Osteoblast (primary cell): ENCODE measurements at regions not wholly inside any gene's neighbourhood (a gene's known extent, or its start where the extent isn't known, plus 50 kb on each side); places are given as distances from the start of the nearest gene placed in this dataset.

ENCODE experiments used
- DNase-seq: peaks from one replicate; pipeline ENCODE4 v3.0.0; 2011; ENCODE audit warnings: low spot score, mixed read lengths; ENCODE audit not compliant: insufficient read length; ENCODE audit errors: missing footprints
- H2AFZ ChIP-seq: 2 replicates; pipeline ENCODE4 v1.6.0; 2011; ENCODE audit warnings: mild to moderate bottlenecking, low read length
- H3K27ac ChIP-seq: 2 replicates; pipeline ENCODE4 v1.5.1; 2011; ENCODE audit warnings: mild to moderate bottlenecking, low read depth, low read length, moderate library complexity
- H3K27me3 ChIP-seq: 2 replicates; pipeline ENCODE4 v1.6.0; 2012; ENCODE audit warnings: mild to moderate bottlenecking, control low read depth, inconsistent platforms, low read length, moderate library complexity; ENCODE audit not compliant: insufficient read depth
- H3K36me3 ChIP-seq: 2 replicates; pipeline ENCODE4 v1.5.1; 2011; ENCODE audit warnings: mild to moderate bottlenecking, low read length, control low read depth, moderate library complexity; ENCODE audit not compliant: insufficient read depth
- H3K4me1 ChIP-seq: 2 replicates; pipeline ENCODE4 v1.5.1; 2011; ENCODE audit warnings: mild to moderate bottlenecking, low read length, control low read depth, moderate library complexity; ENCODE audit not compliant: insufficient read depth
- H3K4me2 ChIP-seq: 2 replicates; pipeline ENCODE4 v1.6.0; 2011; ENCODE audit warnings: mild to moderate bottlenecking, low read length; ENCODE audit not compliant: insufficient read depth
- H3K4me3 ChIP-seq: fragments of 200-600 bp; sonication (generic); 3 replicates; pipeline ENCODE4 v1.5.1; 2012; ENCODE audit warnings: mild to moderate bottlenecking, low read length, inconsistent platforms; ENCODE audit not compliant: insufficient read depth
- H3K79me2 ChIP-seq: 2 replicates; pipeline ENCODE4 v1.6.0; 2012; ENCODE audit warnings: mild to moderate bottlenecking, low read length, control low read depth, inconsistent platforms; ENCODE audit not compliant: insufficient read depth
- H3K9me3 ChIP-seq: 2 replicates; pipeline ENCODE4 v1.5.1; 2011; ENCODE audit warnings: low read depth, low read length, control low read depth
- H4K20me1 ChIP-seq: 2 replicates; pipeline ENCODE4 v1.6.0; 2012; ENCODE audit warnings: mild to moderate bottlenecking, low read length, control low read depth; ENCODE audit not compliant: insufficient read depth
- TF ChIP-seq, protein P1 (sequence below): IDR thresholded peaks from 2 replicates; pipeline ENCODE4 v1.5.1; 2011; ENCODE audit warnings: mild to moderate bottlenecking, low read depth, low read length, moderate library complexity; ENCODE audit errors: extremely low read depth

DNA sequence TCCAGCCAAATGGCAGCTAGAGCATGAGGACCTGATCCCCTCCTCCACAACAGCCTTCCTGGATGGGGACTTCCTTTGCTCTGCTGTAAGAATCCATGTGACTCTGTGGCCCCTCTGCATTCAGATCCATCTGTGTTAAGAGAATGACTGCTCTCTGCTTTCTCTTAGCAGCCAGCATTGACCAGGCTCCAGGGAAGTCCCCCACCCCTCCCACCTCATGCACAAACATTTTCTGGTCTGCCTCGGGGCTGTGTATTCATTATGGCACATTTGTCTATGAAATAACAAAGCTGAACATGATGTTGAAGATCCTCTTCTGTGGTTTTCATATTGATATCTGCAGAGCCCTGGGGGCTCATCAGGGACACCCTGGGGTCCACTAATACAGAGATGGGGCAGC, 201.7 kb downstream of the NUAK1 start:
- no peaks in the 10 kb centered on the region for H3K9me3 ChIP-seq
- no peaks in the 10 kb centered on the region for H4K20me1 ChIP-seq
- H3K27me3 ChIP-seq, result peaks cover 2% of the 10 kb centered on the region
- no peaks in the 10 kb centered on the region for H3K79me2 ChIP-seq
- no peak overlapping the region for H3K27ac ChIP-seq
- H3K4me3 ChIP-seq, result no peak overlapping the region
- peaks cover 27% of the 10 kb centered on the region for H3K4me1 ChIP-seq
- DNase-seq, result no peak
- H2AFZ ChIP-seq, result no peak overlapping the region
- TF ChIP-seq, protein P1, sequence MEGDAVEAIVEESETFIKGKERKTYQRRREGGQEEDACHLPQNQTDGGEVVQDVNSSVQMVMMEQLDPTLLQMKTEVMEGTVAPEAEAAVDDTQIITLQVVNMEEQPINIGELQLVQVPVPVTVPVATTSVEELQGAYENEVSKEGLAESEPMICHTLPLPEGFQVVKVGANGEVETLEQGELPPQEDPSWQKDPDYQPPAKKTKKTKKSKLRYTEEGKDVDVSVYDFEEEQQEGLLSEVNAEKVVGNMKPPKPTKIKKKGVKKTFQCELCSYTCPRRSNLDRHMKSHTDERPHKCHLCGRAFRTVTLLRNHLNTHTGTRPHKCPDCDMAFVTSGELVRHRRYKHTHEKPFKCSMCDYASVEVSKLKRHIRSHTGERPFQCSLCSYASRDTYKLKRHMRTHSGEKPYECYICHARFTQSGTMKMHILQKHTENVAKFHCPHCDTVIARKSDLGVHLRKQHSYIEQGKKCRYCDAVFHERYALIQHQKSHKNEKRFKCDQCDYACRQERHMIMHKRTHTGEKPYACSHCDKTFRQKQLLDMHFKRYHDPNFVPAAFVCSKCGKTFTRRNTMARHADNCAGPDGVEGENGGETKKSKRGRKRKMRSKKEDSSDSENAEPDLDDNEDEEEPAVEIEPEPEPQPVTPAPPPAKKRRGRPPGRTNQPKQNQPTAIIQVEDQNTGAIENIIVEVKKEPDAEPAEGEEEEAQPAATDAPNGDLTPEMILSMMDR, result no peak
- no peaks in the 10 kb centered on the region for H3K36me3 ChIP-seq
- H3K4me2 ChIP-seq, result no peak overlapping the region

DNA sequence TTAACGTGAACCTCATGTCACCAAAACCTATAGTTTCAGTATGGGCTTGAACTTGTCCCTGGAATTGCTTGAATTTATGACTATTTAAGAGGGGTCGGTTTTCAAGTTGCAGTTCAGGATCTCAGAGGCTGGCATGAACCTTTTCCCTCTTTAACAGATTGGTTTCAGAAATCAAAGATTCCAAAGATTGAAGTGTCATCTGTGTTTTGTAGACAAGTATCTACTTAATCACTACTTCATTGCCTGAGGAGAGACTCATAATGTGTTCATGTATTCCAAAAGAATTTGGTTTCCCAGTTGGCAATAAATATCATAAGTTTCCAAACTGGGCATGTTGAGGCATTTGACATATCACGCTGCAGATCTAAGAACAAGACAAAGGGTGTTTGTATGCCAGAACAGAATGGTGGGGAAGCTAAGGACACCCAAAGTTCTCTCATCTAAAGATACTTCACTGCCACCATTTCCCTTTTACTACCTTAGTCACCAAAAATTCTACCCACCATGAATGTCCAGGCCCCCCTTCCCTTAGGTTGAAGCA, 199.5 kb downstream of the NUAK1 start:
- H3K4me1 ChIP-seq, result peaks cover 20% of the 10 kb centered on the region
- TF ChIP-seq, protein P1, result no peak
- no peak overlapping the region for H3K4me3 ChIP-seq
- no peak overlapping the region for H3K4me2 ChIP-seq
- no peak overlapping the region for H3K27ac ChIP-seq
- DNase-seq, result no peak
- no peaks in the 10 kb centered on the region for H3K9me3 ChIP-seq
- no peaks in the 10 kb centered on the region for H3K79me2 ChIP-seq
- H3K27me3 ChIP-seq, result peaks cover 2% of the 10 kb centered on the region
- no peaks in the 10 kb centered on the region for H3K36me3 ChIP-seq
- H4K20me1 ChIP-seq, result no peaks in the 10 kb centered on the region
- H2AFZ ChIP-seq, result no peak overlapping the region

DNA sequence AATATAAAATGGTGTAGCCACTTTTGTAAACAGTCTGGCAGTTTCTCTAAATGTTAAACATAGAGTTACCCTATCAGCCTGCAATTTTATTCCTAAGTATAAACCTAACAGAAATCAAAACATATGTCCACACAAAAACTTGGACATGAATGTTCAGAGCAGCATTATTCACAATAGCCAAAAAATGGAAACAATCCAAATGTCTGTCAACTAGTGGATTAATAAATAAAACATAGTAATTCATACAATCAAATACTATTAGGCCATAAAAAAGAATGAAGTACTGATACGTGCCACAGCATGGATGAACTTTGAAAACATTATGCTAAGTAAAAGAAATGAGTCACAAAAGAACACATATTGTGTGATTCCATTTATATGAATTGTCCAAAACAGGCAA, 196.5 kb downstream of the NUAK1 start:
- H3K4me2 ChIP-seq, result no peak overlapping the region
- TF ChIP-seq, protein P1, result no peak
- H2AFZ ChIP-seq, result no peak overlapping the region
- H3K27me3 ChIP-seq, result peaks cover 2% of the 10 kb centered on the region
- no peak overlapping the region for H3K27ac ChIP-seq
- no peak overlapping the region for H3K4me3 ChIP-seq
- no peaks in the 10 kb centered on the region for H3K4me1 ChIP-seq
- H3K79me2 ChIP-seq, result no peaks in the 10 kb centered on the region
- DNase-seq, result no peak
- H3K9me3 ChIP-seq, result no peaks in the 10 kb centered on the region
- H4K20me1 ChIP-seq, result no peaks in the 10 kb centered on the region
- no peaks in the 10 kb centered on the region for H3K36me3 ChIP-seq

DNA sequence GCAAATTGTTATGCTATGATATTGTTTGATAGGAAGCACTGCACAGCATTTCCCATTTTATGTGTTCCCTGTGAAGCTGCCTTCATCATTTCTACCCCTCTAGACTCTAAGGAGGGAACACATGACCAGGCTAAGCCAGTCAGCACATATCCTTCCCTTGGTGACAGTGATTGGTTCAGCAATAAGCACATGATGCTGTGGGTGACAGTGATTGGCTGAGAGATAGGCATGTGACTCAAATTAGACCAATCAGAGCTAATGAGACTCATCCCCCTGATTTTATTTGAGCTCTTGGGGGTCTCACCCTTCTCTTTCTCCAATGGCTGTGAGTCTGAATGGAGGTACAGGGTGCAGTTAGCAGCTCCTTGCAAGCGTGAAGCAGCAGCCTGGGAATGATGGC, 195.2 kb downstream of the NUAK1 start:
- Histone ChIP-seq H3K27me3 (peaks cover 2% of the 10 kb centered on the region), H3K4me3 (no peak overlapping the region), H2AFZ (no peak overlapping the region), H3K79me2 (no peaks in the 10 kb centered on the region), H3K4me1 (no peaks in the 10 kb centered on the region), H3K9me3 (no peaks in the 10 kb centered on the region), H3K4me2 (no peak overlapping the region), H3K36me3 (no peaks in the 10 kb centered on the region), H3K27ac (no peak overlapping the region), H4K20me1 (no peaks in the 10 kb centered on the region)
- no peak for DNase-seq
- TF ChIP-seq, protein P1, result no peak
